Stimulated activated CD4-positive, alpha-beta T cell treated with anti-CD3 and anti-CD28 coated beads, Interleukin-12 subunit alpha, Interleukin-12 subunit beta, amount 100 ng/mL, for 48 hours (primary cell): ENCODE measurements at regions not wholly inside any gene's neighbourhood (a gene's known extent, or its start where the extent isn't known, plus 50 kb on each side); places are given as distances from the start of the nearest gene placed in this dataset.

Experiments
- DNase-seq, 3 donors: peaks; one replicate each; pipeline ENCODE4 v3.0.0-alpha.2; 2020; ENCODE audit warnings: low read depth in 2 of 3, low spot score in 1 of 3

DNA sequence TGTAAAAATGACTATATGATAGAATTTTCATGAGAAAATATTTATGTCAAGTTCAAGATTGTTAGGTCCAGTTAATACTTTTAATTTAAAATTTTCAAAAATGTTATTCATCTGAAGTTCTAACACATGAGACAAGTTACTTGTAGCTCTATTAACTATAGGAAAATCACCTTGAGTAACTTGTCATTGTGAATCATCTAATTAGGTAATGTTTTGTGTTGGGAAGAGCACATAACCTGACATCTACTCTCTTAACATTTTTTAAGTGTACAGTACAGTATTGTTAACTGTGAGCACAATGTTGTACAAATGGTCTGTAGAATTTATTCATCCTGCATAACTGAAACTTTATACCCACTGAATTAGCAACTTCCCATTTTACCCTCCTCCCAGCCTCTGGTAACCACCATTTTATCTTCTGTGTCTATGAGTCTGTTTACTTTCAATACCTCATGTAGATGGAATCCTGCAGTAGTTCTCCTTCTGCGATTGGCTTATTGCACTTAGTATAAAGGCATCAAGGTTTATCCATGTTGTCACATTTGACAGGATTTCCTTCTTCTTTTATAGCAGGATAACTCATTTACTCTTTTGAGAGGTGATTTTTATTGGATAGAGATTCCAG, 54.6 kb downstream of the ARL4A start:
- DNase-seq, result no peak

DNA sequence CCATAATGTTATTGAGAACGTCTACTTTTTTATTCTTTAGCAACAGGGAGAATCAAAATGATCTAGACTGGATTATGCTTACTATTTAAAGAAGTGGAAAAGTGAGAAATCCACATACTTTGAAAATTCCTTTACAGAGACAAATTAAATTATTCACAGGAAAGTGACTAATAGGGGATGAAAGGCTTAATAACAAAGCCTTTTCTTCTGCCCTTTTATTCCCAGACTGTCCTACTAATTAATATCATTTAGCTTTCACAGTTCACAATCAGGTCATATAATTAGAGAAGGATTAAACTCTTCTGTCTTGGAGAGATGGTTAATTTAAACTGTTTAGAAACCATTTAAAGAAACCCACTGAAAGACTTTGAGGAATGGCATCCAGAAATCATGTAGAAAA, 58.8 kb downstream of the ARL4A start:
- no peak for DNase-seq

GRCh38 chr7:12747687-12748306, 60.4 kb downstream of the ARL4A start:
- DNase-seq, result no peak

DNA sequence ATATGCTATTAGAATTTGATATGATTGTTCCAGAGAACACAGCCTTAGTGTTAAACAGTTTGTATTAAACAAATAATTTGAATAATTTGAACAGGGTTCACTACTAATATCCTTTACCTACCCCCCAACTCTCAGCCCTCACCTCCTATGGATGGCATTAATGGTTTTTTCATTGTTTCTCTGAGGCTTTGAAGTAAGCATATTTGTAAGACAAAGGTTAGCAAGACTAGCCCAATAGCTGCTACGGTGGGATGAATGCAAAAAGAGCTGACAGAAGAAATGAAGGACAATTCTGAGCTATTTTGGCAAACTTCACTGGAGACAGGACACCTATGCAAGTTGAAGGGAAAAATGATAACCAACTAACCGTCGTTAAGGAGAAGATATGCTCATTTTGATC, 61.6 kb downstream of the ARL4A start:
- DNase-seq, result no peak

GRCh38 chr7:12749746-12750145, 62.3 kb downstream of the ARL4A start:
- DNase-seq, result no peak

DNA sequence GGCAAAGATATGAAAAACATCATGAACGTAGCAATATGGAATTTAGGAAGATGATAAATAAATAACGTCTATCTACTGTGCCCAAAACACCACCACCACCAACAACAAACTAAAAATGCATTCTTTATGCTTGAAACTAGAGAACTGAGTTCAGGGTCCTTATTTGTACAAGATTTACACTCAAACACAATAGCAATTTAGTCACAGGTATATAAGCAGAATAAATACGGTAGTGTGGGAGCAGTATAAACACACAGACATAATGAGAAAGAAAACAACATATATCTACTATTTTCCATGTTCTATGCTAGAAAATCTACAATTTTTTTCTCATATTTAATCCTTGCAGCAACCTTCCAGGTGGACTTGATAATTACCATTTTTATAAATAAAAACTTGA, 64.3 kb downstream of the ARL4A start:
- DNase-seq, result no peak

GRCh38 chr7:12754179-12754578, 66.7 kb downstream of the ARL4A start:
- DNase-seq, result no peak

DNA sequence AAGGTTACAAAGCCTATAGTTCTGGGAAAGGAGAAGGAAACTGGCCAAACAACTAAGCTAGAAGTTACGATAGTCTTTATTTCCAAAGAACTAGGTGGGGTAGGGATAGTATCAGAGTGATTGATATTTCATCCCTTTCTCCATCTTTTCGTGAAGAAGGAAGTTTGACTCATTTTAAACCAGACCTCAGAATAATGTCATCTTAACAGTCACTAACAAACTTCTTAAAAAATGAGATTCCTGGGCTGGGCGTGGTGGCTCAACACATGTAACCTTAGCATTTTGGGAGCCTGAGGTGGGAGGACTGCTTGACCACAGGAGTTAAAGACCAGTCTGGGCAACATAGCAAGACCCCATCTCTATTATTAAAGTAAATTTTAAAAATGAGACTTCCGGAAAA, 69.4 kb downstream of the ARL4A start:
- DNase-seq, result no peak

- DNase-seq, result no peak
Observed at GRCh38 chr7:12757443-12757842, 70.0 kb downstream of the ARL4A start.

DNA sequence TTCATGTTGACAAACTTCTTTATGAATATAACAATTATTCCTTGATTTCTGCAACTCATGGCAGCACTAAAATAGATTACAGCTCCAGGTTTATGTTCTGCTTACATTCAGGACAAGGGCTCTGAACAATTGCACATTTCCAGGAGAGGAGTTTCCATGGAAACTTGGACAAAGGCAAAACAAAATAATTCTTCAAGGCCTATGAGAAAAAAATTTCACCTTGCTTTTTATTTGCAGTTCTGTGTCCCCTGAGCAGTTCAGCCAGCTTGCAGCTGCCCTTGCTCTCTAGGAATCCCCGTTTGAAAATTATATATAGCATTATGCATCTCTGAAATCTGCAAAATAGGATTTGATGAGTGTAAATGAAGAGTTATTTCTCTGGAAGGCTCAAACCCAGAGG, 71.7 kb downstream of the ARL4A start:
- DNase-seq, result no peak

- DNase-seq, result no peak
Observed at GRCh38 chr7:12761111-12761510, 73.7 kb downstream of the ARL4A start.

GRCh38 chr7:12761691-12762090, 74.3 kb downstream of the ARL4A start:
- no peak for DNase-seq

DNA sequence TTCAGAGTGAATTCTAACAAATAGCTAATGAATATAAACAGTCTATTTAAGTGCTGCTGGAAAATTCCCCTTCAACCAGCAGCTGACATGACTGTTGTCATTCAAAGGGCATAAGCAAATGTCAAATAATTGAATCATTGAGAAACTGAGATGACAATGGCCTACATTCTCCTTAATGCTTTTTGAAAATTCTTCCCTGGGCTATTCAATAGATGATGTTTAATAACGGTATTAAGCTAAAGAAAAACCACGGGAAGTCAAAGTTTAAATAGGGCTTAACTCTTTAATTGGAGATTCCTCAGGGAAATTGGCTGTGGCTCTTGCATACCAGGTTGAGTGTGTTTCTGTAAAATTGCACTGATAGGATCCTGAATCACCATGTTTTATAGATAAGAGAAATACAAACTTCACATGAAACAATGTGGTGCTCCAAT, 77.0 kb downstream of the ARL4A start:
- no peak for DNase-seq

DNA sequence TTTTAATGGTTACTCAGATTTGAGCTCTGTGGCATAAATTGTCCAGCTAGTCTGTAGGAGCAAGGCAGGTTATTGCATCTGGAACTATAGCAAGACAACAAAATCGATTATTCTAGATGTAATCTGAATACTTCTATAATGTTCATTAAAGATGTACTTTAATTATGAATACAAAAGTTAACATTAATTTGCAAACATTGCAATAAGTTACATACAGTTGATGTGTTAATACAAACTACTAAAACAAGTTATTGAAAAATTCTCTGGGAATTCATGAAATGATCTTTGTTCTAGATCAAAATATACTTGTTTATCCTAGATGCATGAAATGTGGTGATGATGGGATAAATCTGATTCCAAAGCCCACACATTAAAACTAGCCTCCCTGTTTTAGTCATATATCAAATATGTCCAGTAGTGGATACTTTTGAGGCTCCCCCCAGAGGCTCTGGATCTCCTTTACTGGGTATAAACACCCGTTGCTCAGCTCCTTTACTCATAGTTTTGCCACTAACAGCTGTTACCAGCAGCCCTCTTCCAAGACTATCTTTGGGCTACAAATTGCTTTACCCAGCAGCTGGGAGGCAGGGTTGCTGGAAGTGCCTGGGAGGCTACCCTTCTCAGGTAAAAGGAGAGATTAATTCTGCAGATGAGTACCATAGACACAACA, 78.1 kb downstream of the ARL4A start:
- DNase-seq, result no peak

GRCh38 chr7:12766416-12766815, 79.0 kb downstream of the ARL4A start:
- DNase-seq, result no peak

DNA sequence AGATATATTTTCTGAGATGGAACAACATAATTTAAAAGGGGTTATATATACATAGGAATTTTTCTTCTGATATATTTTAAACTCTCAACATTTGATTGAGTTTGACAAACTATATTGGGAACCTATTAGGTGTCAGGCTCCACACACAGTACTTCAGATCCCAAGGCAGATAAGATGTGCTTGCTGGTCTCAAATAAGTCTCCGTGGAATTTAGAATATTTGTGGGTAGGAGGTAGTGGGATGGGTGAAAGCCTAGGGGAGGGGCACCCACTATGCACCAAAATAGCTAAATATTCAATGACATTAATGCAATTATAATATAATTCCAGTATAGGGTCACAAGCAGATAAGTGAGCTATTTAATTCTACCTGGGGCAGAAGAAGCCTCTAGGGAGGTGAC, 81.5 kb downstream of the ARL4A start:
- no peak for DNase-seq

DNA sequence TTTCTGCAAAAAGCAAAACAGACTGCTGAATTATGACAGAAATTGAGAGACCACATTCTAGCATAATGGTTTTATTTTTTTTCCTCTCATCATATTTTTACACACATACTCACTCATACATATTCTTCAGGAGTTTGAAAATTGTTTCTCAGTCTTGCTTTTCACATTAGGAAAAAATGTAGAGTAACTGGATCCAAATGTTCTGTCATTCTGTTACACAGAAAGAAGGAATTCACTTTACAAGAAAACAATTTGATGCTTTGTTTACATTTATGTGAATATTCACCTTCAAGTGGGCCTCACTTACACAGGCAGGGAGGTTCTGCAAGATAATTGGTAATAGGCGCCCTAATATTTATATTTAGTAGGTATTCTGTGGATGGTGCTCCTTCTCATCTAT, 82.0 kb downstream of the ARL4A start:
- no peak for DNase-seq

GRCh38 chr7:12770227-12770975, 83.0 kb downstream of the ARL4A start:
- DNase-seq, result no peak

- no peak for DNase-seq
Observed at GRCh38 chr7:12771378-12771877, 84.0 kb downstream of the ARL4A start.

- DNase-seq, result no peak
Observed at GRCh38 chr7:12772768-12773167, 85.3 kb downstream of the ARL4A start.

- no peak for DNase-seq
Observed at GRCh38 chr7:12777257-12777656, 89.8 kb downstream of the ARL4A start.

GRCh38 chr7:12779947-12780346, 92.5 kb downstream of the ARL4A start:
- no peak for DNase-seq
